CD14-positive monocyte (primary cell): ENCODE measurements at regions not wholly inside any gene's neighbourhood (a gene's known extent, or its start where the extent isn't known, plus 50 kb on each side); places are given as distances from the start of the nearest gene placed in this dataset.

Experiments used
- DNase-seq, 3 donors: peaks; one replicate each; pipeline ENCODE4 v3.0.0-alpha.2; 2011 to 2022
- H2AFZ ChIP-seq: 2 replicates; pipeline ENCODE4 v1.6.0; 2012; ENCODE audit warnings: mild to moderate bottlenecking, low read depth, low read length, inconsistent platforms; ENCODE audit not compliant: insufficient read depth, poor library complexity, severe bottlenecking
- H3K27ac ChIP-seq, 2 donors: 1 replicate in 1 of 2; 2 replicates in 1 of 2; pipeline ENCODE4 v1.5.1; 2012 to 2013; ENCODE audit warnings: low read length in 2 of 2, control low read depth in 1 of 2, inconsistent platforms in 1 of 2, low read depth in 1 of 2, mild to moderate bottlenecking in 1 of 2
- H3K27me3 ChIP-seq, 2 donors: one replicate each; pipeline versions ENCODE4 v1.6.0 to v1.6.1; 2011 to 2013; ENCODE audit warnings: low read length in 2 of 2; ENCODE audit not compliant: control insufficient read depth in 2 of 2, insufficient read depth in 2 of 2
- H3K36me3 ChIP-seq, 2 donors: replicated peaks in 1 of 2; 1 replicate in 1 of 2; 2 replicates in 1 of 2; pipeline versions ENCODE4 v1.5.1 to v1.6.1; 2012 to 2013; ENCODE audit warnings: low read length in 2 of 2, control low read depth in 1 of 2, inconsistent platforms in 1 of 2, mild to moderate bottlenecking in 1 of 2; ENCODE audit not compliant: insufficient read depth in 2 of 2, control insufficient read depth in 1 of 2
- H3K4me1 ChIP-seq, 2 donors: 1 replicate in 1 of 2; 2 replicates in 1 of 2; pipeline versions ENCODE4 v1.5.1 to v1.6.1; 2012 to 2013; ENCODE audit warnings: low read length in 2 of 2, control low read depth in 1 of 2, inconsistent platforms in 1 of 2, mild to moderate bottlenecking in 1 of 2, moderate library complexity in 1 of 2; ENCODE audit not compliant: insufficient read depth in 2 of 2, control insufficient read depth in 1 of 2
- H3K4me2 ChIP-seq: replicated peaks from 2 replicates; pipeline ENCODE3; 2012; ENCODE audit warnings: low read length, moderate library complexity, mild to moderate bottlenecking; ENCODE audit not compliant: poor library complexity, severe bottlenecking; ENCODE audit errors: extremely low read depth
- H3K4me3 ChIP-seq, 3 experiments: fragments of 200-600 bp in 1 of 3; sonication (generic) in 1 of 3; replicated peaks in 1 of 3; 1 replicate in 2 of 3; 2 replicates in 1 of 3; pipeline ENCODE4 v1.5.1; 2011 to 2013; ENCODE audit warnings: low read length in 3 of 3, mild to moderate bottlenecking in 3 of 3, control low read depth in 2 of 3, low read depth in 2 of 3, inconsistent platforms in 1 of 3, moderate library complexity in 1 of 3
- H3K79me2 ChIP-seq: 2 replicates; pipeline ENCODE4 v1.6.0; 2012; ENCODE audit warnings: mild to moderate bottlenecking, control low read depth, inconsistent platforms, low read length, moderate library complexity; ENCODE audit not compliant: insufficient read depth
- H3K9ac ChIP-seq: 2 replicates; pipeline ENCODE4 v1.6.0; 2017; ENCODE audit warnings: low read length, mild to moderate bottlenecking; ENCODE audit not compliant: insufficient read depth, poor library complexity, severe bottlenecking
- H3K9me3 ChIP-seq, 2 donors: replicated peaks in 1 of 2; 1 replicate in 1 of 2; 2 replicates in 1 of 2; pipeline versions ENCODE4 v1.5.1 to v1.6.1; 2012 to 2013; ENCODE audit warnings: low read length in 2 of 2, control low read depth in 1 of 2; ENCODE audit not compliant: control insufficient read depth in 1 of 2, insufficient read depth in 1 of 2
- H4K20me1 ChIP-seq: 2 replicates; pipeline ENCODE4 v1.6.0; 2012; ENCODE audit warnings: mild to moderate bottlenecking, low read length, control low read depth, moderate library complexity; ENCODE audit not compliant: insufficient read depth
- H3K27ac Mint-ChIP-seq, 7 donors: one replicate each; pipeline ENCODE4 v1.8.0; 2020; ENCODE audit warnings: mild to moderate bottlenecking in 7 of 7, mixed read lengths in 7 of 7, moderate library complexity in 6 of 7, inconsistent platforms in 2 of 7
- H3K27me3 Mint-ChIP-seq, 3 donors: one replicate each; pipeline ENCODE4 v1.8.0; 2021 to 2022; ENCODE audit warnings: low read depth in 3 of 3, mild to moderate bottlenecking in 3 of 3, mixed read lengths in 3 of 3, moderate library complexity in 3 of 3, inconsistent platforms in 1 of 3
- H3K36me3 Mint-ChIP-seq, 2 donors: one replicate each; pipeline ENCODE4 v1.8.0; 2020; ENCODE audit warnings: mixed read lengths in 2 of 2, inconsistent platforms in 1 of 2, mild to moderate bottlenecking in 1 of 2
- H3K4me1 Mint-ChIP-seq: one replicate; pipeline ENCODE4 v1.8.0; 2020; ENCODE audit warnings: mild to moderate bottlenecking, mixed read lengths
- H3K4me3 Mint-ChIP-seq, 2 donors: one replicate each; pipeline ENCODE4 v1.8.0; 2020; ENCODE audit warnings: mild to moderate bottlenecking in 2 of 2, mixed read lengths in 2 of 2, moderate library complexity in 1 of 2
- H3K9me3 Mint-ChIP-seq, 7 donors: one replicate each; pipeline ENCODE4 v1.8.0; 2020 to 2022; ENCODE audit warnings: mixed read lengths in 7 of 7, mild to moderate bottlenecking in 6 of 7, moderate library complexity in 6 of 7, inconsistent platforms in 2 of 7
- CTCF ChIP-seq: fragments of 200-600 bp; IDR thresholded peaks from one replicate; pipeline ENCODE4 v1.8.0; 2022; ENCODE audit warnings: antibody characterized with exemption, mild to moderate bottlenecking
- WGBS: methylation state at CpG from one replicate; pipeline ENCODE4 v1.1.5; 2013; ENCODE audit warnings: missing lambda C conversion rate; ENCODE audit not compliant: insufficient coverage; 5-methylcytosine and 5-hydroxymethylcytosine counted together
- intact Hi-C, 2 donors: fragments of 100-400 bp; cut with micrococcal nuclease; formaldehyde crosslinking; loops; one replicate each; pipeline versions ENCODE4 v1.15.0 to v1.15.1; 2023

- WGBS, result 80% methylated on average over 2 of the region's 3 CpGs
- Mint-ChIP-seq H3K4me1 (peaks cover 40% of the 10 kb centered on the region), H3K9me3 (no peaks in the 10 kb centered on the region), H3K27ac (peak overlapping the region in 5 of 7 donors; percentile 71 to 88 (median 74)), H3K36me3 (no peaks in the 10 kb centered on the region), H3K27me3 (peaks cover 0 to 15% (median 3%) of the 10 kb centered on the region in 3 donors), H3K4me3 (peak overlapping the region in 1 of 2 donors; percentile 26)
- H3K4me3 ChIP-seq, result peak overlapping the region in 1 of 3 experiments; percentile 46
- intact Hi-C loops, result no loop called here
- H3K4me1 ChIP-seq, result peaks cover 28 to 40% of the 10 kb centered on the region in 2 donors
- no peaks in the 10 kb centered on the region for H4K20me1 ChIP-seq
- H2AFZ ChIP-seq, result no peak overlapping the region
- H3K27me3 ChIP-seq, result no peaks in the 10 kb centered on the region
- H3K79me2 ChIP-seq, result no peaks in the 10 kb centered on the region
- no peaks in the 10 kb centered on the region for H3K36me3 ChIP-seq
- no peak overlapping the region for H3K9ac ChIP-seq
- H3K27ac ChIP-seq, result peak overlapping the region in 1 of 2 donors; percentile 64
- no peak for DNase-seq
- TF ChIP-seq CTCF, result no peak
- H3K9me3 ChIP-seq, result no peaks in the 10 kb centered on the region
- H3K4me2 ChIP-seq, result peak overlapping the region; percentile 52
These were observed 202.3 kb downstream of the MREG start for GRCh38 chr2:215811003-215811402.

- no peaks in the 10 kb centered on the region for H4K20me1 ChIP-seq
- peaks cover 40% of the 10 kb centered on the region for H3K4me1 Mint-ChIP-seq
- no peaks in the 10 kb centered on the region for H3K36me3 ChIP-seq
- no peak overlapping the region for H3K27ac Mint-ChIP-seq
- H3K9me3 ChIP-seq, result no peaks in the 10 kb centered on the region
- H3K4me1 ChIP-seq, result peaks cover 28 to 40% of the 10 kb centered on the region in 2 donors
- H3K27me3 ChIP-seq, result no peaks in the 10 kb centered on the region
- no CpG with 5 or more reads among the region's 1 CpG for WGBS
- H3K9ac ChIP-seq, result no peak overlapping the region
- H3K4me3 ChIP-seq, result no peak overlapping the region
- H2AFZ ChIP-seq, result no peak overlapping the region
- no peaks in the 10 kb centered on the region for H3K36me3 Mint-ChIP-seq
- H3K27ac ChIP-seq, result no peak overlapping the region
- no peak for DNase-seq
- H3K27me3 Mint-ChIP-seq, result peaks cover 0 to 15% (median 3%) of the 10 kb centered on the region in 3 donors
- no peak for TF ChIP-seq CTCF
- H3K79me2 ChIP-seq, result no peaks in the 10 kb centered on the region
- intact Hi-C loops, result no loop called here
- H3K9me3 Mint-ChIP-seq, result peaks cover 0 to 4% (median 0%) of the 10 kb centered on the region in 7 donors
- H3K4me2 ChIP-seq, result no peak overlapping the region
- no peak overlapping the region for H3K4me3 Mint-ChIP-seq
These were observed 204.4 kb downstream of the MREG start for GRCh38 chr2:215808996-215809395.
